GM12891 (cell line): ENCODE measurements at regions not wholly inside any gene's neighbourhood (a gene's known extent, or its start where the extent isn't known, plus 50 kb on each side); places are given as distances from the start of the nearest gene placed in this dataset.

Experiments used
- PAX5 ChIP-seq: IDR thresholded peaks from 2 replicates; pipeline ENCODE4 v1.6.1; 2011; ENCODE audit warnings: low read length, moderate library complexity, mild to moderate bottlenecking; ENCODE audit not compliant: insufficient read depth, severe bottlenecking
- POLR2A ChIP-seq: IDR thresholded peaks from 2 replicates; pipeline ENCODE4 v1.6.1; 2011; ENCODE audit warnings: low read depth, low read length, control low read depth
- POLR2AphosphoS5 ChIP-seq: IDR thresholded peaks from 2 replicates; pipeline ENCODE4 v1.6.1; 2011; ENCODE audit warnings: low read depth, low read length, control low read depth
- POU2F2 ChIP-seq: IDR thresholded peaks from 2 replicates; pipeline ENCODE4 v1.6.1; 2011; ENCODE audit warnings: low read depth, mild to moderate bottlenecking, control low read depth, low read length, moderate library complexity
- SPI1 ChIP-seq: IDR thresholded peaks from 2 replicates; pipeline ENCODE4 v1.6.1; 2011; ENCODE audit warnings: low read depth, low read length, control low read depth
- TAF1 ChIP-seq: IDR thresholded peaks from 2 replicates; pipeline ENCODE4 v1.6.1; 2011; ENCODE audit warnings: low read depth, low read length, control low read depth

- TF ChIP-seq POLR2A, result no peak
- no peak for TF ChIP-seq POLR2AphosphoS5
- TF ChIP-seq TAF1, result no peak
- TF ChIP-seq POU2F2, result no peak
- TF ChIP-seq SPI1, result no peak
- TF ChIP-seq PAX5, result no peak
Measured at GRCh38 chr6:96301023-96301422, 220.6 kb upstream of the UFL1 start.
